M059J (cell line): ENCODE measurements at regions not wholly inside any gene's neighbourhood (a gene's known extent, or its start where the extent isn't known, plus 50 kb on each side); places are given as distances from the start of the nearest gene placed in this dataset.

Experiments
- DNase-seq: peaks from one replicate; pipeline ENCODE4 v3.0.0-alpha.2; 2012; ENCODE audit warnings: low read depth

- no peak for DNase-seq
Measured at GRCh38 chr2:9105601-9106337, 100.8 kb upstream of the ASAP2 start.

- no peak for DNase-seq
Measured at GRCh38 chr2:9103663-9104277, 100.3 kb upstream of the MBOAT2 start.

GRCh38 chr2:9102861-9103662 is 99.6 kb upstream of the MBOAT2 start:
- peak; percentile 75 for DNase-seq

- DNase-seq, result no peak
Measured at GRCh38 chr2:9101763-9102425, 98.4 kb upstream of the MBOAT2 start.

- DNase-seq, result no peak
Measured at GRCh38 chr2:9100080-9100876, 96.8 kb upstream of the MBOAT2 start.

GRCh38 chr2:9099341-9099751 is 95.9 kb upstream of the MBOAT2 start:
- peak; percentile 47 for DNase-seq

GRCh38 chr2:9097892-9098291 is 94.4 kb upstream of the MBOAT2 start:
- no peak for DNase-seq

GRCh38 chr2:9097239-9097638 is 93.8 kb upstream of the MBOAT2 start:
- DNase-seq, result no peak

GRCh38 chr2:9096761-9097160 is 93.3 kb upstream of the MBOAT2 start:
- no peak for DNase-seq

GRCh38 chr2:9095690-9096089 is 92.2 kb upstream of the MBOAT2 start:
- DNase-seq, result peak; percentile 36

- no peak for DNase-seq
Measured at GRCh38 chr2:9095226-9095625, 91.7 kb upstream of the MBOAT2 start.

GRCh38 chr2:9094117-9094516 is 90.6 kb upstream of the MBOAT2 start:
- DNase-seq, result no peak

- DNase-seq, result no peak
Measured at GRCh38 chr2:9093324-9093723, 89.8 kb upstream of the MBOAT2 start.

- no peak for DNase-seq
Measured at GRCh38 chr2:9092383-9093282, 89.1 kb upstream of the MBOAT2 start.

GRCh38 chr2:9091811-9092210 is 88.3 kb upstream of the MBOAT2 start:
- DNase-seq, result no peak

- peak; percentile 22 for DNase-seq
Measured at GRCh38 chr2:9089831-9090230, 86.3 kb upstream of the MBOAT2 start.

GRCh38 chr2:9087121-9087681 is 83.7 kb upstream of the MBOAT2 start:
- DNase-seq, result peak; percentile 64

GRCh38 chr2:9086465-9086864 is 83.0 kb upstream of the MBOAT2 start:
- peak; percentile 24 for DNase-seq

- no peak for DNase-seq
Measured at GRCh38 chr2:9085353-9085752, 81.9 kb upstream of the MBOAT2 start.

GRCh38 chr2:9083287-9083686 is 79.8 kb upstream of the MBOAT2 start:
- DNase-seq, result no peak
